ENCODE measurements at regions not wholly inside any gene's neighbourhood (a gene's known extent, or its start where the extent isn't known, plus 50 kb on each side); places are given as distances from the start of the nearest gene placed in this dataset.
A peak's percentile ranks its signal among the peaks of the same experiment; 100 is the strongest.
"Not testable (repeated sequence)": the region's sequence is repeated elsewhere in the genome, so short reads cannot be mapped to it uniquely, and the experiment has no call there.

- DNase-seq (ENCODE audit: low read depth), result no peak
Measured at GRCh38 chr13:83730674-83731073, 151.6 kb downstream of the SLITRK1 start.

GRCh38 chr13:83722443-83722842 lies 159.8 kb downstream of the SLITRK1 start:
- DNase-seq (ENCODE audit: low read depth), result no peak

DNA sequence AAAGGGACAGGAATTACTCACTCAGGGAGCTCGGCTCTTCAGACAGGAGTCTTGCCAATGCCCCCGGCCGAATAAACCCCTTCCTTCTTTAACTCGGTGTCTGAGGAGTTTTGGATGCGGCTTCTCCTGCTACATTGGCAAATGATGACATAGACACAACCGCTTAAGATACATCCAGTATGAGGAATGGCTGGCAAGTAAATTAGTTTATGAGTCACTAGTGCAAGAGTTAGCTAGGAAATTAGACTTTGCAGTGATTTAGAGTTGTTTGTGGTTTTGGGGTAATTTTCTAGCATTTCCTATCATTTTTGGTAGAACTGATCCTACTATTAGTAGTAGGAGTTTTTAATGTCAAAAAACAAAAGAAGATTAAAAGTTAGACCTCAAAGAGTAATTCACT lies 166.2 kb downstream of the SLITRK1 start:
- no peak for DNase-seq (ENCODE audit: low read depth)

- DNase-seq (ENCODE audit: low read depth), result no peak
Measured at GRCh38 chr13:83714236-83714635, 168.0 kb downstream of the SLITRK1 start.

- no peak for DNase-seq (ENCODE audit: low read depth)
Measured at GRCh38 chr13:83710133-83710515, 172.2 kb downstream of the SLITRK1 start.

GRCh38 chr13:83709426-83710132 lies 172.7 kb downstream of the SLITRK1 start:
- no peak for DNase-seq (ENCODE audit: low read depth)

DNA sequence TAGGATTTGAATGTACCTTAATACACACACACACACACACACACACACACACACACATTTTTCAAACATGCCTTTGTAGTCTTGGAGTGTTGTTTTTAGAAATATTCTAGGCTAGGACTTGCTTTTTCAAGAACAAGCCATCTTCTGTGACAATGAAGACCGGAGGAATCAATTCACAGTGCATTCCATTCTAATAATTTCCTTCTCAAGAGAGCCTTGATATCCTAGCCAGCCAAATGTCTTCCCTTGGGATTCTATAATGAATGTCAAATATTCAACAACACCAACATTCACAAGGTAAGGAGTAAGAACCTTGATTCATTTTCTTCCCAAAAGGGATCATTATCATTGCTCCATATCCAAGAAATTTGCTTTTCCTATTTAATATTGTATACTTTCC lies 180.3 kb downstream of the SLITRK1 start:
- no peak for DNase-seq (ENCODE audit: low read depth)

- DNase-seq (ENCODE audit: low read depth), result no peak
Measured at GRCh38 chr13:83692800-83693199, 189.5 kb downstream of the SLITRK1 start.

DNA sequence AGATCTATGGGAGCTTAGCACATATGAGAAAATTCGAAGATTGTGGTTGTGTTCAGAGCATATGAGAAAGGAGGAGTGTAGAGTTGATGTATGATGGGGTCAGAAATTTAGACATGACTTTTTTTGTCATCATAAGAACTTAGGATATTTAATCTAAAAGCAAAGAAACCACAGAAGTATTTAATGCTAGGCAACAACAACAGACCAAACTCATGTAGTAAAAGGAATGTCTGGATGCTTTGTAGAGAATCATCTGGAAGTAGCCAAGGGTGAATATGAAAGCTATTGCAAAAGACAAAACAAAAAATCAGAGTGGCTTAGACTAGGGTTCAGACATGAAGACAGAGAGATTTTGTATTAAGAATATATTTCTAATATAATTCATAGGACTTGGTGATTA lies 190.3 kb downstream of the SLITRK1 start:
- no peak for DNase-seq (ENCODE audit: low read depth)

DNA sequence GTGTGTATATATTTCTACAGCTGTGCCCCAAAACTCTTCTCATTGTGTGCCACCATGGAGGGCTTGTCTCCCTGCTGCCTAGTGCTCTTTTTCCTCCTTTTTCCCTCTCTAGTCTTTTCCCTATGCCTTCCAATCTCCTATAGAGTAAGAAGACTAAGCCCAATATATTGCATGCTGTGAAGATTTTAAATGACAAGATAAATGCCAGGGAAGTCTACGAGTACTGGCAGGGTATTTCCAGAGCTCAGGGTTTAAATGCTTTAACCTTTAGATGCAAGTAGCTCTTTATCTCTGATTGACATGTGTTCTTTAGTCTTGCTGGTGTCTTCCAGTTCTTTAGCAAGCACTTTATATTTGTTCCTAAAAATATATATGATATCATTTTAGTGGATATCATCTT lies 200.7 kb downstream of the SLITRK1 start:
- DNase-seq (ENCODE audit: low read depth), result no peak

GRCh38 chr13:83677985-83678384 lies 204.3 kb downstream of the SLITRK1 start:
- DNase-seq (ENCODE audit: low read depth), result no peak

- no peak for DNase-seq (ENCODE audit: low read depth)
Measured at GRCh38 chr13:83672612-83673011, 209.7 kb downstream of the SLITRK1 start.

DNA sequence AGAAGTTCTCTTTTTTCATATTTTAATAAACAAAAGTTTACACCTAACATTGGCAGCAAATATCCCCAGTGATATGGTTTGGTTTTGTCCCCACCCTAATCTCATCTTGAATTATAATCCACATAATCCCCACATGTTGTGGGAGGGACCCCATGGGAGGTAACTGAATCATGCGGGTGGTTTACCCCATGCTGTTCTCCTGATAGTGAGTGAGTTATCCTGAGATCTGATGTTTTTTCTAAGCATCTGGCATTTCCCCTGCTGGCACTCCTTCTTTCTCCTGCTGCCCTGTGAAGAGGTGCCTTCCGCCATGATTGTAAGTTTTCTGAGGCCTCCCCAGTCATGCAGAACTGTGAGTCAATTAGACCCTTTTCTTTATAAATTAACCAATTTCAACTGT lies 214.7 kb downstream of the SLITRK1 start:
- no peak for DNase-seq (ENCODE audit: low read depth)

GRCh38 chr13:83666141-83666540 lies 216.1 kb downstream of the SLITRK1 start:
- DNase-seq (ENCODE audit: low read depth), result peak; percentile 35

- no peak for DNase-seq (ENCODE audit: low read depth)
Measured at GRCh38 chr13:83657281-83657680, 225.0 kb downstream of the SLITRK1 start.

- not testable (repeated sequence) for DNase-seq (ENCODE audit: low read depth)
Measured at GRCh38 chr13:83642617-83643016, 239.7 kb downstream of the SLITRK1 start.

DNA sequence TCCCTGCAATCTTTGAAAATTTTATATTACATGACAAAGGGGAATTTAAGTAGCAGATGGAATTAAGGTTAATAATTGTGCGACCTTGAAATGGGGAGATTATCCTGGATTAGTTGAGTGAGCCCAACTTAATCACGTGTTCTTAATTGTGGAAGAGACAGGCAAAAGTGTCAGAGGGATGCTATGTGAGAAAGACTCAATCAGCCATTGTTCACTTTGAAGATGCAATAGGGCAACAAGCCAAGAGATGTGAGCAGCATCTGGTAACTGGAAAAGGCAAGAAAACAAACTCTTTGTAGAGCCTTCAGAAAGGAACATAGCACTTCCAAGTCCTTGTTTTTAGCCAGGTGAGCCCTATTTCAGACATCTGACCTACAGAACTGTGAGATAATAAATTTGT lies 247.7 kb downstream of the SLITRK1 start:
- no peak for DNase-seq (ENCODE audit: low read depth)

DNA sequence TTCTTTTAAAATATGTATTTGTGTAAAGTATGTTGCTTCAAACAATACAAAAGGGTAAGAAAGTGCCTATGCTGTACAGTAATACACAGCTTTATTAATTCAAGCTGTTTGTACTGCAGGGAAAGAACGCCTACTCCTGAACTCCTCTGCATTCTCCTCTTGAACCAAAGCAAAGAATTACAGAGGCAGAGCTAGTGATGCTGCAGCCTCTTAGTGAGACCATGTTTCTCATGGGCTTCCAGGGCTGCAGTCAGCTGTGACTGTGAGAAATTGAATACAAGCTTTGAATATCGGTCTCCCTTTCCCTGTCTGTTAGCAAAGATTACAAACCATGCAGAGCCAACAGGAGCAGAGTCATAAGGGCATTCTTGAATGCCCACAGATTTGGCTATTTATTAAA lies 248.5 kb downstream of the SLITRK1 start:
- DNase-seq (ENCODE audit: low read depth), result no peak

GRCh38 chr13:83622422-83622784 lies 259.9 kb downstream of the SLITRK1 start:
- no peak for DNase-seq (ENCODE audit: low read depth)

- no peak for DNase-seq (ENCODE audit: low read depth)
Measured at GRCh38 chr13:83621765-83622421, 260.4 kb downstream of the SLITRK1 start.

DNA sequence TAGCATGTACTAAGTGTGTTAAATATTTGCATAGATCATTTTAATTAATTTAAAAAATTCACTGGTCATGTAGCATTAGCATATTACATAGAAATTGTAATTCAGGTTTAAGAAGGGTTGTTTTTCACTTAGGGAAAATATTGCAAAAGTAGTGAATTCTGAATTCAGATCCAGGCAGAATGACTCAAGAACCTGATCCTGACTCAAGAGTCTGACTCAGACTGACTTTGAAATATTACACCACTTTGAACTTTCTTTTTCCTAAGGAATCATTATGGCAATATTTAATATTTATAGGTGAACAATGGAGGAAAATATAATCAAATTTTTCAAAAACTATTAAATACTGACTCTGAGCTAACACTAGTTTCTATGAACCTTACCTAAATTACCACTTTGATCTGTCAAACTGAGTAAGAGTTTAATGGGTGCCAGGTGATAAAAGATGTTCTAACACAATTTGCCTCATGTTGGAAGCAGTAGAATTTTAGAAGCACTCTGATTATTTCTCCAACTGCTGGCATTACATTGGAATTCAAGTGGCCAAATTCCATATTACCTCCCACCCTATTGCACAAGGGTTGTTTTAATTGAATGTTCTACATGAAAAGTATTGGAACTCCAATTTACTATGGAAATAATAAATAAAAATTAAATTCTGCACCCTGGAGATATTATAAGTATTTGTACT lies 261.6 kb downstream of the SLITRK1 start:
- DNase-seq (ENCODE audit: low read depth), result no peak

DNA sequence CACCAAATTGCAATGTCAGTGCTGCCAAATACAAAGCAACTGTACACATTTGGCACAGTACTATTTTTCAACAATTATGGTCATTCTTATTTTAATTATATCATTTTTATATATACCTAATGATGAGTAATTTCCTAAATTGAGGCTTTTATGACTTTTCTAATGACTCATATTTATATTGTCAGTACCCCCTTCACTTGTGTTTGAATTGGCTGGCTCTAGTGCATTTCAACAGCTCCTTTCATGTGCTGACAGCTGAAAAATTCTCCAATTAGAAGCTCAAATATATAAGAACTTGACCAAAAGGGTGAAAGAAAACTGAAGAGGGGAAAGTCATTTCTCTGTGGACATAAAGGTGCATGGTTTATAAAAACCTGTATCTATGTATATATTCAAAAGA lies 263.3 kb downstream of the SLITRK1 start:
- no peak for DNase-seq (ENCODE audit: low read depth)

- DNase-seq (ENCODE audit: low read depth), result no peak
Measured at GRCh38 chr13:83613524-83613923, 268.8 kb downstream of the SLITRK1 start.

All from forelimb muscle (tissue), 1 donor.